Astrocyte (in vitro differentiated cells and primary cell): ENCODE measurements at regions not wholly inside any gene's neighbourhood (a gene's known extent, or its start where the extent isn't known, plus 50 kb on each side); places are given as distances from the start of the nearest gene placed in this dataset.

ENCODE experiments used
- DNase-seq: peaks from one replicate; pipeline ENCODE4 v3.0.0-alpha.2; 2010; ENCODE audit warnings: low read depth
- FAIRE-seq: peaks from 2 replicates; lab custom pipeline; 2011; peaks lifted over from hg19 to GRCh38; lab: Jason Lieb, UNC
- H2AFZ ChIP-seq: 2 replicates; pipeline ENCODE4 v1.6.0; 2012; ENCODE audit warnings: low read depth, low read length, inconsistent platforms
- H3K27ac ChIP-seq: 2 replicates; pipeline ENCODE4 v1.5.1; 2011; ENCODE audit warnings: low read depth, low read length, inconsistent platforms
- H3K27me3 ChIP-seq: 2 replicates; pipeline ENCODE4 v1.6.0; 2011; ENCODE audit warnings: low read length, inconsistent platforms; ENCODE audit not compliant: insufficient read depth
- H3K36me3 ChIP-seq: 2 replicates; pipeline ENCODE4 v1.5.1; 2011; ENCODE audit warnings: low read length, inconsistent platforms; ENCODE audit not compliant: insufficient read depth
- H3K4me1 ChIP-seq: 2 replicates; pipeline ENCODE4 v1.5.1; 2011; ENCODE audit warnings: low read length, inconsistent platforms; ENCODE audit not compliant: insufficient read depth
- H3K4me2 ChIP-seq: 2 replicates; pipeline ENCODE4 v1.6.0; 2012; ENCODE audit warnings: low read length, inconsistent platforms
- H3K4me3 ChIP-seq: 2 replicates; pipeline ENCODE4 v1.5.1; 2011; ENCODE audit warnings: low read depth, mild to moderate bottlenecking, low read length, inconsistent platforms; ENCODE audit not compliant: insufficient read depth
- H3K79me2 ChIP-seq: 2 replicates; pipeline ENCODE4 v1.6.0; 2012; ENCODE audit warnings: mild to moderate bottlenecking, low read length, inconsistent platforms; ENCODE audit not compliant: insufficient read depth
- H3K9ac ChIP-seq: 2 replicates; pipeline ENCODE4 v1.6.0; 2012; ENCODE audit warnings: mild to moderate bottlenecking, low read length, inconsistent platforms
- H3K9me3 ChIP-seq: 2 replicates; pipeline ENCODE4 v1.5.1; 2012; ENCODE audit warnings: low read depth, mild to moderate bottlenecking, low read length, inconsistent platforms; ENCODE audit not compliant: insufficient read depth
- H4K20me1 ChIP-seq: 2 replicates; pipeline ENCODE4 v1.6.0; 2012; ENCODE audit warnings: low read length, inconsistent platforms; ENCODE audit not compliant: insufficient read depth
- H3K27ac Mint-ChIP-seq: one replicate; pipeline ENCODE4 v1.8.0; 2021; ENCODE audit warnings: mild to moderate bottlenecking, mixed read lengths; ENCODE audit not compliant: unreplicated experiment
- H3K27me3 Mint-ChIP-seq: one replicate; pipeline ENCODE4 v1.8.0; 2021; ENCODE audit warnings: low read depth, mixed read lengths; ENCODE audit not compliant: unreplicated experiment
- H3K36me3 Mint-ChIP-seq: one replicate; pipeline ENCODE4 v1.8.0; 2021; ENCODE audit warnings: low read depth, mixed read lengths; ENCODE audit not compliant: unreplicated experiment
- H3K4me1 Mint-ChIP-seq: one replicate; pipeline ENCODE4 v1.8.0; 2021; ENCODE audit warnings: low read depth, mixed read lengths; ENCODE audit not compliant: unreplicated experiment
- H3K4me3 Mint-ChIP-seq: one replicate; pipeline ENCODE4 v1.8.0; 2021; ENCODE audit warnings: mild to moderate bottlenecking, moderate library complexity, mixed read lengths; ENCODE audit not compliant: unreplicated experiment
- H3K9me3 Mint-ChIP-seq: one replicate; pipeline ENCODE4 v1.8.0; 2021; ENCODE audit warnings: mild to moderate bottlenecking, mixed read lengths; ENCODE audit not compliant: unreplicated experiment
- CTCF ChIP-seq: IDR thresholded peaks from 2 replicates; pipeline ENCODE4 v1.5.1; 2011; ENCODE audit warnings: low read depth, mild to moderate bottlenecking, inconsistent platforms, low read length, moderate library complexity; ENCODE audit not compliant: insufficient read depth
- EZH2 ChIP-seq: IDR thresholded peaks from 2 replicates; pipeline ENCODE4 v1.6.1; 2012; ENCODE audit warnings: mild to moderate bottlenecking, low read length, inconsistent platforms; ENCODE audit not compliant: insufficient read depth

GRCh38 chr12:124458992-124459851 is 108.2 kb downstream of the NCOR2 start:
- TF ChIP-seq CTCF (no peak), EZH2 (no peak)
- Histone ChIP-seq H3K27ac (no peak overlapping the region), H2AFZ (no peak overlapping the region), H3K4me3 (no peak overlapping the region), H3K27me3 (no peaks in the 10 kb centered on the region), H3K36me3 (peaks cover 5% of the 10 kb centered on the region), H3K4me2 (no peak overlapping the region), H4K20me1 (peaks cover 89% of the 10 kb centered on the region), H3K9ac (no peak overlapping the region), H3K9me3 (no peaks in the 10 kb centered on the region), H3K4me1 (peaks cover 14% of the 10 kb centered on the region), H3K79me2 (peaks cover 43% of the 10 kb centered on the region)
- H3K9me3 Mint-ChIP-seq = no peaks in the 10 kb centered on the region
- H3K4me1 Mint-ChIP-seq = peaks cover 3% of the 10 kb centered on the region
- FAIRE-seq (no peak), DNase-seq (no peak)
- H3K27me3 Mint-ChIP-seq = no peaks in the 10 kb centered on the region
- H3K36me3 Mint-ChIP-seq = peaks cover 30% of the 10 kb centered on the region
- no peak overlapping the region for H3K4me3 Mint-ChIP-seq
- H3K27ac Mint-ChIP-seq = no peak overlapping the region

GRCh38 chr12:124458220-124458991 is 109.0 kb downstream of the NCOR2 start:
- H4K20me1 ChIP-seq = peaks cover 89% of the 10 kb centered on the region
- no peaks in the 10 kb centered on the region for H3K9me3 ChIP-seq
- no peaks in the 10 kb centered on the region for H3K27me3 ChIP-seq
- no peak for FAIRE-seq
- peaks cover 24% of the 10 kb centered on the region for H3K36me3 Mint-ChIP-seq
- no peak overlapping the region for H3K4me2 ChIP-seq
- no peak overlapping the region for H3K4me3 ChIP-seq
- H3K36me3 ChIP-seq = peaks cover 5% of the 10 kb centered on the region
- no peaks in the 10 kb centered on the region for H3K27me3 Mint-ChIP-seq
- no peak overlapping the region for H2AFZ ChIP-seq
- peaks cover 4% of the 10 kb centered on the region for H3K4me1 Mint-ChIP-seq
- H3K27ac ChIP-seq = no peak overlapping the region
- H3K9me3 Mint-ChIP-seq = no peaks in the 10 kb centered on the region
- TF ChIP-seq CTCF = no peak
- peaks cover 18% of the 10 kb centered on the region for H3K4me1 ChIP-seq
- no peak for DNase-seq
- no peak overlapping the region for H3K27ac Mint-ChIP-seq
- H3K79me2 ChIP-seq = peaks cover 40% of the 10 kb centered on the region
- peak overlapping the region; percentile 27 for H3K4me3 Mint-ChIP-seq
- H3K9ac ChIP-seq = no peak overlapping the region
